GM19372 (cell line): ENCODE measurements at regions not wholly inside any gene's neighbourhood (a gene's known extent, or its start where the extent isn't known, plus 50 kb on each side); places are given as distances from the start of the nearest gene placed in this dataset.

Experiments used
- ATAC-seq: cut with Tn5 transposase; IDR thresholded peaks from one replicate; pipeline ENCODE4 v1.9.1; 2021; ENCODE audit warnings: mild to moderate bottlenecking, low read depth, moderate library complexity; ENCODE audit not compliant: unreplicated experiment

DNA sequence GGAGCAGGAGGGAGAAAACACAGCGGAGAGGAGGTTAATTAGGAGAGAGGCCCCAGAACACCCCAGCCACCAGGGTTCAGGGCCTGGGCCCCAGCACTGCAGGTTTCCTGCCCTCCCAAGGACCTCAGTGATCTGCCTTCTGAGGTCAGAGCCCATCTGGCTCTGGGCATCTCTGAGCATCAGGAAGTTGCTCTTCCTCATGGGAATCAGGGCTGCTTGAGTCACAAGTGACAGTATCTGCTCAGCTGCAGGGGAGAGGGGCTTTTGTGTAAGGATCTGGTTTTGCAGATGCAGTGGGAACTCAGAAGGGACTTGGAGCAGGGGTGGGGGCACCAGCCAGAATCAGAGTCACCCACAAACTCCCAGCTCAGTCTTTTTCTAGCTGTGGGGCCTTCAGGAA, 472.1 kb downstream of the PTPRU start:
- ATAC-seq = no peak

DNA sequence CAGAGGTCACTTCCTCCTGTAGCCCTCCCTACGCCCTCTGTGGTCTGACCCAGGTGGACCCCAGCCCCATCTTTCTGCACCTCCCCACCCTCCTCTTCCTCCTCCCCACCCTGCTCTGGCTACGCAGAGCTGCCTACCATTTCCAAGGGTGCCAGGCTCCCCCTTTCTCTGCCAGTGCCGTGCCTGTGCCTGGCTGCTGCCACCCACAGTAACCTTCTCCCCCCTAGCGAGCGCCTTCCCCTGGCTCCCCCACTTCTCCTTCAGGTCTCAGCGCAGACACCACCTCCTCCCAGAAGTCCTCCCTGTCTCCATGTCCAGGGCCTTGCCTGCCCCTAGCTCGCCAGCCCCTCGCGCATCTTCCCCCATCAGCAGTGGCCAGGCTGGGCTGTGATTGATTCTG, 471.5 kb downstream of the PTPRU start:
- ATAC-seq = no peak

DNA sequence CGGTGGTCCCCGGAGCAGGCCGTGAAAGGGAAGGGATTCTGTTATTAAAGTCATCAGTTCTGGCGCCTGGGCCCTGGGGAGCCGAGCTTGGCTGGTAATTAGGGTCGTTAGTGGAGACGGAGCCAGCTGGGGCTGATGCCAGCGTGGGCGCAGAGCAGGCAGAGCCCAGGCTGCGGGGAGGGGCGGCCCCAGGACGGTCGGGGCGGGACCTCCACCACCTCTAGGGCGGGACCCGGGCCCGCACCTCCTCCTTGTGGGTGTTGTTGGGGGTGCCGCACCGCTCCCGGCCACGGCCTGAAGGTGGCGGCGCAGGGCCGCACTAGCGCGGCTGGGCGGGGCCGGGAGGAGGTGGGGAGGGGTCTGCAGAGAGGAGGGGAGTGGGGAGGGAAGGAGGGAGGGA, 470.6 kb downstream of the PTPRU start:
- peak; percentile 64 for ATAC-seq

DNA sequence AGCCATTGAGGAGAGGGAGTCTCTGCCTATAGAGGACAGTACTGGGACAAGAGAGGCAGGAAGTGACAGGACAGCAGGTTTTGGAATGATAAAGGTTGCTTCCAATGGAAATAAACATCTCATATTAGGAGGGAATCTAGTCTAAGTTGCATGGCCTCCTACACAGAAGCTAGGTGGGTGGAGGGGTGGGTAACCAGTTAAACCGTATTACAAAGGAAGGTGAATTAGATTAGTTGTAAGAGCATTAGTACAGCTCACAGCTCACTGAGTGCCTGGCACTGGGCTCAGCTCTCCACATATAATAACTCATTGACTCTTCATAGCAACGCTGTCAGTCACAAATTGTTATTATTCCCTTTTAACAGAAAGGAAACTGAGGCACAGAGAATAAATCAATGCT, 468.1 kb downstream of the PTPRU start:
- no peak for ATAC-seq

DNA sequence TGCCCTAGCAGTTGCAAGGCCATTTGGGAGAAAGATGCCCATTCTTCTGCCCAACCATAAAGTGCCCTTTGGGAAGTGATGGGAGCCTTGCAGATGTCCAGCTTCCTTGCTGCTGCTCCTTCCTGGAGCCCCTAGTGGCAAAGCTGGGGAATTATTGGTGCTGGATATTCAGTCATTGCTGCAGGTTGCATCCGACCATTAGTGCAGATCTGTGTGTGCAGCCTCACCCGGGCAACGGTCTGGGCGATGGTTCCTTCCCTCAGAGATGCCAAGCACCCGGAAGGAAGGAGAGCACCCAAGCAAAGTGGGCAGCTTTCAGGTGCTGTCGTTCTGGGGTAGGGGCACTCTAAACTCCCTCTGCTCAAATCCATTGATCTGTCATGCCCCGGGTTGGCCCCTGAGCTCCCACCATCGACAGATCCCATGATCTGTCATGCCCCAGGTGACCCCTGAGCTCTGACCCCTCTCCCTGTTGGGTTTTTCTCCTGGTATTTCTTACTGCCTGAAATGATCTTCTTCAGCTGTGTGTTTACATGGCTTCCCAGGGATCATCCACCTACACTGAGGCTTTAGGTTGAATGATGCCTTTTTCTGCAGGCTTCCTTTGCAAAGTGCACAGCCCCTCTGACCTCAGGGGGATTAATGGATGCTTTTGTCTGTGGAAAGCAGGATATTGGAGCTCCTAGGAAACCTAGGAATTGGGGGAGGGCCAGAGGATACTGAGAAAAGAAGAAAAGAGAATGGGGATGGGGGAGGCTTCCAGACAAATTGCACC, 467.5 kb downstream of the PTPRU start:
- no peak for ATAC-seq

- no peak for ATAC-seq
Observed at GRCh38 chr1:29700491-29700890, 464.2 kb downstream of the PTPRU start.

DNA sequence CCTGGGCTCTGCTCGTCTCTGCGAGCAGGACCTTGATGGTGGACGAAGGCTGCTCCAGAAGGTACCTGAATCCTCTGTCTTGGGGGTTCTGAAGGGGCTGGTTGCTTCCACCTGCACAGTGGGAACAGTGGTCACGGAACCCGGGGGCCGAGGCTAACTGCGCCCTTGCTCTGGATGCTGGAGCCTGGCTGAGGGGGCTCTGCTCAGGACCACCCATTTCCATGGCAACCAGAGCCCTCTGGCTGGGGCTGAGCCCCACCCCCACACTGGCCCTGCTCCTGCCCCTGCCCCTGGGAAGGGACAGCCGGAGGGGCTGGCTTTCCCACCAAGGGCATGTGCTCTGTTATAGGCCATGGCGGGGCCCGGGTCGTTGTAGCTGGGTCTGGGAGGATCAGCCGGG, 462.3 kb downstream of the PTPRU start:
- ATAC-seq = no peak

GRCh38 chr1:29698033-29698432, 461.7 kb downstream of the PTPRU start:
- no peak for ATAC-seq

- no peak for ATAC-seq
Observed at GRCh38 chr1:29697391-29697780, 461.1 kb downstream of the PTPRU start.

DNA sequence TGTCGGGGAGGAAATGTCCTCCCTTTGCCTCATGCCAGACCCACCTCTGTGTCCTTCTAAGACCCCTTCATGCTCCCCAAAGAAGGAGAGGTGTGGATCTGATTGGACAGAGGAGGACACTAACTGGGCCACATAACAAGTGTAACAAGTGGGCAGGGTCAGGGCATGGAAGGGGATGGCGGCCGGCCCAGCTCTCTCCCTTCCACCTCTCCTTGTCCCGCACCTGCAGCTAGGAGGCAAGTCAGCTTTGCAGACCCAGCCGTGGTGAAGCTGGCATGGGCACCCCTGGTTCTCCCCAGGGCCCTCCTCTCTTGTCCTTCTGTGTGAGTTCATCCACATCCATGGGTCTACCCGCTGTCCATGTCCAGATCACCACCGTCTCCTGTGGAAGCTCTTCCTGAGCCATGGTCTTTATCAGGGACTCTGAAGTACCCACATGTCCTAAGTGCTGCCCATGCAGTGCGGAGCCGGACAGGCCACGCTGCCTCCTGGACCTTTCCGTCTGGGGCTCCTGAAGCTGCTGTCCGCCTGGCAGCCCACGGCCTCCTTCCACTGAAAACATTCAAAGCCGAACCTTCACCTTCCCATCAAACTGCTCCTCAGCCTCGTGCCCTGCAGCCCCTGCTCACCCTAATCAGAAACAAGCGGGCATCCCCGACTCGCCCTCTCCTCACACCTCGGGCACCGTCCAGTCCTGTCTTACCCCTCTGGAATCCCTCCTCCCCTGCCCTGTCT, 460.5 kb downstream of the PTPRU start:
- no peak for ATAC-seq

DNA sequence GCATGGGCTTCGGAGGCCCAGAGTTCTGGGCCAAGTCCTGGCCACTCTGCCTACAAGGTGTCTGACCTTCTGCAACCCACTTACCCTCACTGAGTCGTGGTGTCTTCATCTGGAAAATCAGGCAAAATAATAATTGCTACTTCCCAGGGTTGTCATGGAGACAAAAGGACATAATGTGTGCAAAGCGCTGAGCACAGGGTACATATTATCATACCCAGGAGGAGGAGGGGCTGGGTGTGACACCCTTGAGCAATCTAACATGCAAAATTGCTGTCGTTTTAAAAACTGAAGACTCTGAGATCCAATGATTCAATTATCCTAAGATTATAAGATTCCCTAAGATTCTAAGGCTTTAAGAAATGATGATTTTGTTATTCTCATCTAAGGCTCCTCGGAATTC, 459.5 kb downstream of the PTPRU start:
- no peak for ATAC-seq

DNA sequence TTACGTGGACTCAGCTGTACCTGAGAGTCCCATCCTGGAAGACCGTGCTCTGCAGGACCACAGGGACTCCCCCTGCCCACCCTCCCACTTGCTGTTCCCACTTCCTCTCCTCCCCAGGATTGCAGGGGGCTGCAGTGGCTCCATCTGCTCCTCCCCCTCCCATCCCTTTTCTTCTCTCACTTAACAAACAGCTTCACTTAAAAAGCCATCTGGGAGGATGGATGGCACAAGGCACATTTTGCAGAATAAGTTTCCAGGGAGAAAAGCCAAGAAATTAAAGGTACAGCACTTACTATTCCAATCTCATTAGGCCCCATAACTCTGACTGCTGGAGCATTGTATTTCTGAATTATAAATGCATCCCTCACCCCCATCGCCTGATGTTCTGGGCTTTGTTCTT, 458.7 kb downstream of the PTPRU start:
- ATAC-seq = no peak

DNA sequence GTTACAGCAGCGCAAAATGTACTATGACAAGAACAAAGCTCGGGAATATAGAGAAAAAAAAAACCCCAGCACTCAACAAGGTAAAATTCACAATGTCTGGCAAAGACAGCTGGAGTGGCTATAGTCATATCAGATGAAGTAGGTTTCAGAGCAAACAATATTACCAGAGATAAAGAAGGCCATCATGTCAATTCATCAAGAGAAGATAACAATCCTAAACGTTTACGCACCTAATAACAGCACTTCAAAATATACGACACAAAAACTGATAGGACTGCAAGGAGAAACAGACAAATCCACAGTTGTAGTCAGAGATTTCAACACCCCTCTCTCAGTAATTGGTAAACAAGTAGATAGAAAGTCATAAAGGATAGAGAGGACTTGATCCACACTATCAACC, 455.2 kb downstream of the PTPRU start:
- no peak for ATAC-seq

DNA sequence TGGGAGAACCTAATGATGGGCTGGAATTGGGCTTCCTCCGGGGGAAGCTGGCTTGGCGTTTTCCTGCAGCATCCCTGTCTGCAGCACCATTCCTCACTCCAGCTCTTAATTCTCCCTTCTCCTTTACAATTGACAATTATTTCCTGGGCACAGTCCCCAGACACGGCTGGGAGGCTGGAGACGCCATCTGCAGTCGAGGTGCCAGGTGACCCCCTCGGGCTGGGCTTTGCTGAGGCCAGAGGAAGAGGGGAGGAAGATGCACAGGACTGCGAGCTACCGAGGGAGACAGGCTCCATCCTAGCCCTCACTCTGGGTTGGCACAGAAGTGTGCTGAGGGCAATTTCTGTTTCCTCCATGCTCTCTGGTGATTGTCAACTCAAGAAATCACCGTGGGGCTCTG, 453.8 kb downstream of the PTPRU start:
- no peak for ATAC-seq

- ATAC-seq = no peak
Observed at GRCh38 chr1:29689372-29690030, 453.2 kb downstream of the PTPRU start.

GRCh38 chr1:29688471-29689365, 452.4 kb downstream of the PTPRU start:
- no peak for ATAC-seq

DNA sequence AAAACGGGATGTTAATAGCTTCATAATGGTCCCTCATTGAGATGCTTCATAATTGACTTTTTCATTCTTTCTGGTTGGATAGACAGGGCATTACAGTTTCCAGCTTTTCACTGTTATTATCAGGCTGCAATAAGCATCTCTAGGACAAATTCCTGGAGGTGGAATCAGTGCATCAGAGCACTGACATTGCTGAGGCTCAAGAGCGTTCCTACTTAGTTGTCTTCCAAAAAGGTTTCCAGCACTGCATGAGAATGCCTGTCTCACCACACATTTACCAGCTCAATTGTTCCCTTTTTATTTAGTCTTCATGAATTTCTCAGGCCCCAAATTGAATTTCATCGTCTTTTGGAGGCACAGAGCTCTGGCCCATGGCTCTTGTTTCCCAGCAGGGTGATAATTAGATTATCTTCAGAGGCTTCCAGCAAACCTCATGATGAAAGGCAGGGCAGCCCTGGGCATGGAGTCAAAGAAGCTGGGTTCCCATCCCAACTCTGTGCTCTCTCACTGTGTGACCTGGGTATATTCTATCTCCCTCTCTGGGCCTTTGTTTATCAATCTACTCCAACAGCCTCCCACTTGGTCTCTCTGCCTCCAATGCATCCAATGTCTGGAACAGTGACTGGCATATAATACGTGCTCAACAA, 451.4 kb downstream of the PTPRU start:
- ATAC-seq = no peak

- ATAC-seq = no peak
Observed at GRCh38 chr1:29687166-29687565, 450.8 kb downstream of the PTPRU start.

DNA sequence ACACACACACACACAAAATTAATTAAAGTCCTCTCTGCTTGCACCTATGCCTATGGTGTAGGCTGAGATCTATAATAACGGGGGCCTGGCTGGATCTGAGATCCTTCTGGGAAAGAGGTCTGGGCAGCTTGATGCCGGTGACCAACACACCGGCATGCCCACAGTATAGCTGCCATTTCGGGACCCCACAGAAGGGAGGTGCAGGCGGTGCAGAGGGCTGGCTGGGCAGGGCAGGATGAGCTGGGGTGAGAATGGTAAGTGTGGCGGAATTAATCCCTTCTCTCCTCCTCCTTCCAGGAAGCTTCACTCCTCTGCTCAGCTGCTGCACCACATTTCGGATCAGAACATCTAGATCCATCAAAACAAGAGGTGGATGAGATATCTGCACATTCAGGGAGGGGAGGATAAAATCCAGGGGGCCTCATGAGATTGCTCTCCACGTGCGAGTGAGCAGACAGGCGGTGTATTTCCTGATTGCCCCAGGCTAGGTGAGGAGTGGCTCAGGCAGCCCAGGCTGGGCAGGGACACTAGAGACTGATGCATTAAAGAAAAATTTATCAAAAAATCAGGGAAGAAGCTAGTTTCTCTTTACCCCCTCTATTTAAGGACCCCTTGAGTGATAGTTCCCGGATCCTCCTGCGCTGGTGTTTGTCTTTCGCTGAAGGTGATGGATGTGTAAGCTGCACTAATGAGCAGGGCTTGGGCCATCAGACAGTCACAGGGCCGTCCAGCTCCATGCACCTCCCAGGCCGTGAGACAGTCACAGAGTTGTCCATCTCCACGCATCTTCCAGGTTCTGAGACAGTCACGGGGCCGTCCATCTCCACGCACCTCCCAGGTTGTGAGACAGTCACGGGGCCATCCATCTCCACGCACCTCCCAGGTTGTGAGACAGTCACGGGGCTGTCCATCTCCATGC, 449.9 kb downstream of the PTPRU start:
- no peak for ATAC-seq
